Right renal pelvis (tissue), 4 donors: ENCODE measurements at regions not wholly inside any gene's neighbourhood (a gene's known extent, or its start where the extent isn't known, plus 50 kb on each side); places are given as distances from the start of the nearest gene placed in this dataset.

Experiments
- DNase-seq, 4 donors: peaks; one replicate each; pipeline ENCODE4 v3.0.0-alpha.2; 2013; ENCODE audit warnings: low read depth in 4 of 4, low spot score in 3 of 4, missing footprints in 1 of 4

- no peak for DNase-seq
Measured at GRCh38 chr12:45548426-45548825, 181.1 kb upstream of the ARID2 start.

GRCh38 chr12:45549337-45549902 is 180.1 kb upstream of the ARID2 start:
- no peak for DNase-seq

GRCh38 chr12:45553204-45553603 is 176.3 kb upstream of the ARID2 start:
- DNase-seq: no peak

- no peak for DNase-seq
Measured at GRCh38 chr12:45557016-45557415, 172.5 kb upstream of the ARID2 start.

- DNase-seq: no peak
Measured at GRCh38 chr12:45558353-45558752, 171.2 kb upstream of the ARID2 start.

- no peak for DNase-seq
Measured at GRCh38 chr12:45559537-45559936, 170.0 kb upstream of the ARID2 start.

- no peak for DNase-seq
Measured at GRCh38 chr12:45560689-45561088, 168.8 kb upstream of the ARID2 start.

GRCh38 chr12:45561488-45561887 is 168.0 kb upstream of the ARID2 start:
- DNase-seq: no peak

GRCh38 chr12:45565590-45565989 is 163.9 kb upstream of the ARID2 start:
- no peak for DNase-seq

- no peak for DNase-seq
Measured at GRCh38 chr12:45566257-45566656, 163.2 kb upstream of the ARID2 start.

GRCh38 chr12:45568808-45569207 is 160.7 kb upstream of the ARID2 start:
- peak; percentile 15 to 73 (median 54) for DNase-seq

GRCh38 chr12:45570501-45570900 is 159.0 kb upstream of the ARID2 start:
- DNase-seq: no peak

- DNase-seq: no peak
Measured at GRCh38 chr12:45572114-45572513, 157.4 kb upstream of the ARID2 start.

GRCh38 chr12:45575417-45575816 is 154.1 kb upstream of the ARID2 start:
- DNase-seq: no peak

GRCh38 chr12:45575823-45576475 is 153.6 kb upstream of the ARID2 start:
- no peak for DNase-seq

- DNase-seq: no peak
Measured at GRCh38 chr12:45577844-45578399, 151.6 kb upstream of the ARID2 start.

GRCh38 chr12:45580356-45580969 is 149.0 kb upstream of the ARID2 start:
- DNase-seq: peak in 1 of 4 donors; percentile 25

GRCh38 chr12:45581112-45581511 is 148.4 kb upstream of the ARID2 start:
- DNase-seq: no peak

GRCh38 chr12:45582536-45582935 is 147.0 kb upstream of the ARID2 start:
- DNase-seq: no peak

- no peak for DNase-seq
Measured at GRCh38 chr12:45582986-45583659, 146.4 kb upstream of the ARID2 start.

GRCh38 chr12:45584336-45584735 is 145.2 kb upstream of the ARID2 start:
- no peak for DNase-seq
